ENCODE measurements at regions not wholly inside any gene's neighbourhood (a gene's known extent, or its start where the extent isn't known, plus 50 kb on each side); places are given as distances from the start of the nearest gene placed in this dataset.

DNA sequence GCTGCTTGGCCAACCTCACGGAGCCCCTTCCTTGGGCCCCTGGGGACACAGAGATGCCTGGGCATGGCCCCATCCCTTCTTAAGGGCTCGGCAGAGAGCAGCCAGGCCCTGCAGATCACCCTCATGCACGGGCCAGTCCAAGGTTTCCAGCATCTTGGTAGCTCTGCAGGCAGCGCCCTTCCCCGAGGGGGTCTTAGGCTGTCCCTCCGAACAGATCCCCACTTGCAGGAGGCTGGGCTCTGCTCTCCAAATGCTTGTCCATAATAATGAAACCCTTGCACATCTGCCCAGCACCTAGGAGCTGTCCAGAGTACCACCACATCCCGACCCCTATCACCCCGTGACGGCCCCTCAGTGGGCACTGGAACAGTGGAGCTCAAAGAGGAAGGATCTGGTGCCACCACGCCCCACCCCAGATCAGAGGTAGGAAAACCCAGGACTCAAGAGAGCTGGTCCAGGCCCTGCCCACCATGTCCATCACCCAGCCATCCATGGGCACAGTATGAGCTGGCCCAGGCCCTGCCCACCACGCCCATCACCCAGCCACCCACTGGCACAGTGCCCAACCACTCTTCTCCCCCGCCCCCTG is 92.5 kb upstream of the PRR5 start:
- TF ChIP-seq ZNF70 (CRISPR knock-in tag; IDR thresholded peaks at IDR 0.05) = no peak
- no peak for TF ChIP-seq ZFP30 (CRISPR knock-in tag; IDR thresholded peaks at IDR 0.05)
- TF ChIP-seq ZNF565 (CRISPR knock-in tag; conservative IDR thresholded peaks at IDR 0.05; ENCODE audit: low read depth) = no peak
- TF ChIP-seq OSR1 (CRISPR knock-in tag; IDR thresholded peaks at IDR 0.05) = no peak
- TF ChIP-seq ZC3H10 (CRISPR knock-in tag; IDR thresholded peaks at IDR 0.05) = no peak
- no peak for TF ChIP-seq RARB (CRISPR knock-in tag; IDR thresholded peaks at IDR 0.05)
- no peak for TF ChIP-seq ARNTL (CRISPR knock-in tag; IDR thresholded peaks at IDR 0.05; ENCODE audit: borderline replicate concordance, low read depth)
- no peak for TF ChIP-seq ZFP3 (CRISPR knock-in tag; IDR thresholded peaks at IDR 0.05)
- TF ChIP-seq, protein P1, sequence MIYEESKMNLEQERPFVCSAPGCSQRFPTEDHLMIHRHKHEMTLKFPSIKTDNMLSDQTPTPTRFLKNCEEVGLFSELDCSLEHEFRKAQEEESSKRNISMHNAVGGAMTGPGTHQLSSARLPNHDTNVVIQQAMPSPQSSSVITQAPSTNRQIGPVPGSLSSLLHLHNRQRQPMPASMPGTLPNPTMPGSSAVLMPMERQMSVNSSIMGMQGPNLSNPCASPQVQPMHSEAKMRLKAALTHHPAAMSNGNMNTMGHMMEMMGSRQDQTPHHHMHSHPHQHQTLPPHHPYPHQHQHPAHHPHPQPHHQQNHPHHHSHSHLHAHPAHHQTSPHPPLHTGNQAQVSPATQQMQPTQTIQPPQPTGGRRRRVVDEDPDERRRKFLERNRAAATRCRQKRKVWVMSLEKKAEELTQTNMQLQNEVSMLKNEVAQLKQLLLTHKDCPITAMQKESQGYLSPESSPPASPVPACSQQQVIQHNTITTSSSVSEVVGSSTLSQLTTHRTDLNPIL (CRISPR knock-in tag; IDR thresholded peaks at IDR 0.05; ENCODE audit: low read depth) = no peak
- no peak for TF ChIP-seq ZNF8 (CRISPR knock-in tag; IDR thresholded peaks at IDR 0.05)
- TF ChIP-seq, protein P2, sequence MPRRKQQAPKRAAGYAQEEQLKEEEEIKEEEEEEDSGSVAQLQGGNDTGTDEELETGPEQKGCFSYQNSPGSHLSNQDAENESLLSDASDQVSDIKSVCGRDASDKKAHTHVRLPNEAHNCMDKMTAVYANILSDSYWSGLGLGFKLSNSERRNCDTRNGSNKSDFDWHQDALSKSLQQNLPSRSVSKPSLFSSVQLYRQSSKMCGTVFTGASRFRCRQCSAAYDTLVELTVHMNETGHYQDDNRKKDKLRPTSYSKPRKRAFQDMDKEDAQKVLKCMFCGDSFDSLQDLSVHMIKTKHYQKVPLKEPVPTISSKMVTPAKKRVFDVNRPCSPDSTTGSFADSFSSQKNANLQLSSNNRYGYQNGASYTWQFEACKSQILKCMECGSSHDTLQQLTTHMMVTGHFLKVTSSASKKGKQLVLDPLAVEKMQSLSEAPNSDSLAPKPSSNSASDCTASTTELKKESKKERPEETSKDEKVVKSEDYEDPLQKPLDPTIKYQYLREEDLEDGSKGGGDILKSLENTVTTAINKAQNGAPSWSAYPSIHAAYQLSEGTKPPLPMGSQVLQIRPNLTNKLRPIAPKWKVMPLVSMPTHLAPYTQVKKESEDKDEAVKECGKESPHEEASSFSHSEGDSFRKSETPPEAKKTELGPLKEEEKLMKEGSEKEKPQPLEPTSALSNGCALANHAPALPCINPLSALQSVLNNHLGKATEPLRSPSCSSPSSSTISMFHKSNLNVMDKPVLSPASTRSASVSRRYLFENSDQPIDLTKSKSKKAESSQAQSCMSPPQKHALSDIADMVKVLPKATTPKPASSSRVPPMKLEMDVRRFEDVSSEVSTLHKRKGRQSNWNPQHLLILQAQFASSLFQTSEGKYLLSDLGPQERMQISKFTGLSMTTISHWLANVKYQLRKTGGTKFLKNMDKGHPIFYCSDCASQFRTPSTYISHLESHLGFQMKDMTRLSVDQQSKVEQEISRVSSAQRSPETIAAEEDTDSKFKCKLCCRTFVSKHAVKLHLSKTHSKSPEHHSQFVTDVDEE (CRISPR knock-in tag; IDR thresholded peaks at IDR 0.05) = no peak
- TF ChIP-seq PATZ1 (CRISPR knock-in tag; IDR thresholded peaks at IDR 0.05; ENCODE audit: borderline replicate concordance) = no peak
- TF ChIP-seq GLIS3 (CRISPR knock-in tag; IDR thresholded peaks at IDR 0.05) = no peak
- no peak for TF ChIP-seq ESRRG (CRISPR knock-in tag; IDR thresholded peaks at IDR 0.05)
- TF ChIP-seq CSDC2 (CRISPR knock-in tag; IDR thresholded peaks at IDR 0.05) = no peak
- TF ChIP-seq SNAI2 (CRISPR knock-in tag; IDR thresholded peaks at IDR 0.05) = no peak
- TF ChIP-seq, protein P3, sequence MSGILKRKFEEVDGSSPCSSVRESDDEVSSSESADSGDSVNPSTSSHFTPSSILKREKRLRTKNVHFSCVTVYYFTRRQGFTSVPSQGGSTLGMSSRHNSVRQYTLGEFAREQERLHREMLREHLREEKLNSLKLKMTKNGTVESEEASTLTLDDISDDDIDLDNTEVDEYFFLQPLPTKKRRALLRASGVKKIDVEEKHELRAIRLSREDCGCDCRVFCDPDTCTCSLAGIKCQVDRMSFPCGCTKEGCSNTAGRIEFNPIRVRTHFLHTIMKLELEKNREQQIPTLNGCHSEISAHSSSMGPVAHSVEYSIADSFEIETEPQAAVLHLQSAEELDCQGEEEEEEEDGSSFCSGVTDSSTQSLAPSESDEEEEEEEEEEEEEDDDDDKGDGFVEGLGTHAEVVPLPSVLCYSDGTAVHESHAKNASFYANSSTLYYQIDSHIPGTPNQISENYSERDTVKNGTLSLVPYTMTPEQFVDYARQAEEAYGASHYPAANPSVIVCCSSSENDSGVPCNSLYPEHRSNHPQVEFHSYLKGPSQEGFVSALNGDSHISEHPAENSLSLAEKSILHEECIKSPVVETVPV (CRISPR knock-in tag; IDR thresholded peaks at IDR 0.05) = no peak
- TF ChIP-seq TCF4 (CRISPR knock-in tag; IDR thresholded peaks at IDR 0.05; ENCODE audit: borderline replicate concordance) = no peak
- no peak for TF ChIP-seq ISL1 (CRISPR knock-in tag; IDR thresholded peaks at IDR 0.05)
- TF ChIP-seq, protein P4, sequence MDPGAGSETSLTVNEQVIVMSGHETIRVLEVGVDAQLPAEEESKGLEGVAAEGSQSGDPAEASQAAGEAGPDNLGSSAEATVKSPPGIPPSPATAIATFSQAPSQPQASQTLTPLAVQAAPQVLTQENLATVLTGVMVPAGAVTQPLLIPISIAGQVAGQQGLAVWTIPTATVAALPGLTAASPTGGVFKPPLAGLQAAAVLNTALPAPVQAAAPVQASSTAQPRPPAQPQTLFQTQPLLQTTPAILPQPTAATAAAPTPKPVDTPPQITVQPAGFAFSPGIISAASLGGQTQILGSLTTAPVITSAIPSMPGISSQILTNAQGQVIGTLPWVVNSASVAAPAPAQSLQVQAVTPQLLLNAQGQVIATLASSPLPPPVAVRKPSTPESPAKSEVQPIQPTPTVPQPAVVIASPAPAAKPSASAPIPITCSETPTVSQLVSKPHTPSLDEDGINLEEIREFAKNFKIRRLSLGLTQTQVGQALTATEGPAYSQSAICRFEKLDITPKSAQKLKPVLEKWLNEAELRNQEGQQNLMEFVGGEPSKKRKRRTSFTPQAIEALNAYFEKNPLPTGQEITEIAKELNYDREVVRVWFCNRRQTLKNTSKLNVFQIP (CRISPR knock-in tag; IDR thresholded peaks at IDR 0.05; ENCODE audit: borderline replicate concordance, low read depth) = no peak
- no peak for ATAC-seq

DNA sequence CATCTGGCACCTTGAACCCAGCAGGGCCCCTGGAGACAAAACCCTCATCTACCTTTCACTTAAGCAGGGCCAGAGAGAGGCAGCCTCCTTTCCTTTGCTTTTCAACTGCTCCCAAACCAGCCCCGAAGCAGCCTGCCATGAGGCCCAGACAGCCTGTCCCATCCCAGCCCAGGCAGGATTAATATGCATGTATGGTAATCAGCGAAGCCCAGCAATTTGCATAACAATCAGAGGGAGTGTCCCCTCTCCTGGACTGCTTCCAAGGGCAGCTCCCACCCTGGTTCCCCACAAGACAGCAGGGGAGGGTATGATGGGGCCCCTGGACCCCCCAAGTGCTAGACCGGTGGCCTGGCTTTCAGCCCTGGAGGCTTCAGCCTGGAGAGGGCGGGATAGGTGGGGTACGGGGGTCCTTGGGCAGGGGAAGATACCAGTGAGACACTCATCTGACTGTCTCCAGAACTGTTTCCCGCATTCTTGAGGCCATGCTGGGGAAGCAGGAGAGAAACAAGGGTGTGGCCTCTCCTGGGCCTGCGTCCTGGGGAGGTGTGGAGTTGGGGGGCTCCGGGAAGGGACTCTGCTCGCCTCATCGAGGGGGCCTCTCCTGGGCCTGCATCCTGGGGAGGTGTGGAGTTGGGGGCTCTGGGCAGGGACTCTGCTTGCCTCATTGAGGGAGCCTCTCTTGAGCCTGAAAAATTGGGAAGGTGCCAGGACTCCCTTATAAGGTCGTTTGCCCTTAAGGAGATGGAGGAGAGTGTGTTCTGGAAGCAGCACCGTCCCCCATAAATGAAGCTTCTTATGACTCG is 93.2 kb upstream of the PRR5 start:
- no peak for ATAC-seq
- TF ChIP-seq ZC3H10 (CRISPR knock-in tag; IDR thresholded peaks at IDR 0.05) = no peak
- TF ChIP-seq PPARA (CRISPR knock-in tag; IDR thresholded peaks at IDR 0.05; ENCODE audit: borderline replicate concordance) = no peak
- no peak for TF ChIP-seq ZFP3 (CRISPR knock-in tag; IDR thresholded peaks at IDR 0.05)
- no peak for TF ChIP-seq ZNF8 (CRISPR knock-in tag; IDR thresholded peaks at IDR 0.05)
- no peak for TF ChIP-seq ARNTL (CRISPR knock-in tag; IDR thresholded peaks at IDR 0.05; ENCODE audit: borderline replicate concordance, low read depth)
- TF ChIP-seq, protein P2 (CRISPR knock-in tag; IDR thresholded peaks at IDR 0.05) = no peak
- no peak for TF ChIP-seq BACH2 (CRISPR knock-in tag; IDR thresholded peaks at IDR 0.05; ENCODE audit: borderline replicate concordance)
- TF ChIP-seq ZNF565 (CRISPR knock-in tag; conservative IDR thresholded peaks at IDR 0.05; ENCODE audit: low read depth) = no peak
- TF ChIP-seq CSDC2 (CRISPR knock-in tag; IDR thresholded peaks at IDR 0.05) = no peak
- TF ChIP-seq ZNF70 (CRISPR knock-in tag; IDR thresholded peaks at IDR 0.05) = no peak
- TF ChIP-seq ZFP30 (CRISPR knock-in tag; IDR thresholded peaks at IDR 0.05) = no peak
- no peak for TF ChIP-seq TOX (CRISPR knock-in tag; IDR thresholded peaks at IDR 0.05; ENCODE audit: borderline replicate concordance)
- no peak for TF ChIP-seq TCF4 (CRISPR knock-in tag; IDR thresholded peaks at IDR 0.05; ENCODE audit: borderline replicate concordance)
- TF ChIP-seq ESRRG (CRISPR knock-in tag; IDR thresholded peaks at IDR 0.05) = no peak
- TF ChIP-seq, protein P3 (CRISPR knock-in tag; IDR thresholded peaks at IDR 0.05) = no peak
- TF ChIP-seq SNAI2 (CRISPR knock-in tag; IDR thresholded peaks at IDR 0.05) = no peak
